ENCODE measurements at regions not wholly inside any gene's neighbourhood (a gene's known extent, or its start where the extent isn't known, plus 50 kb on each side); places are given as distances from the start of the nearest gene placed in this dataset.

DNA sequence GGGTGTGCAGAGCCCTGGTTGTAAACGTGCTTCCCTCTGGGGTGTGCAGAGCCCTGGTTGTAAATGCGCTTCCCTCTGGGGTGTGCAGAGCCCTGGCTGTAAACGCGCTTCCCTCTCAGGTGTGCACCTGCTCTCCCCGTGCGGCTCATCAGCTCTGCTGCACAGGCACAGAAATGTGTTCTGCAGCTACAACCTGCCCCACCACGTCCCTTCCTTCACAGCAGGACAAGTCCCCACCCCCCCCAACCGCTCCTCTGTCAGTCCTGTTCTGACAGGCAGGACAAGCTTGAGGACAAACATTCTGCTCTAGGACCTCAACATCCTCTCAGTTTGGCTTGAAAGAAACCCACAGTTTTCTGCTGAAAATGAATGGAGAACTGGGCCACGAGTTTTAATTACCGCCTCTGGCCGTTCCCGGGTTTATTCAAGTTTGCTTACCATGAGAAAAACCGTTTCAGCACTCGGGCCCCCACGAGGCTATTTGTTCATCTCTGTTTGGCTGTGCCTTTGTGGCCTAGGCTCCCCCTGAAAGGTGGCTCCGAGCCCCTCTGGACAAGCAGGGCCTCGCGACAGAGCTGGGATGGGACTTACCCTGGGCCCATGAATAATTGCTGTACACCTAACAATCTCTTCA lies 81.0 kb upstream of the ASB18 start:
- TF ChIP-seq, protein P1, sequence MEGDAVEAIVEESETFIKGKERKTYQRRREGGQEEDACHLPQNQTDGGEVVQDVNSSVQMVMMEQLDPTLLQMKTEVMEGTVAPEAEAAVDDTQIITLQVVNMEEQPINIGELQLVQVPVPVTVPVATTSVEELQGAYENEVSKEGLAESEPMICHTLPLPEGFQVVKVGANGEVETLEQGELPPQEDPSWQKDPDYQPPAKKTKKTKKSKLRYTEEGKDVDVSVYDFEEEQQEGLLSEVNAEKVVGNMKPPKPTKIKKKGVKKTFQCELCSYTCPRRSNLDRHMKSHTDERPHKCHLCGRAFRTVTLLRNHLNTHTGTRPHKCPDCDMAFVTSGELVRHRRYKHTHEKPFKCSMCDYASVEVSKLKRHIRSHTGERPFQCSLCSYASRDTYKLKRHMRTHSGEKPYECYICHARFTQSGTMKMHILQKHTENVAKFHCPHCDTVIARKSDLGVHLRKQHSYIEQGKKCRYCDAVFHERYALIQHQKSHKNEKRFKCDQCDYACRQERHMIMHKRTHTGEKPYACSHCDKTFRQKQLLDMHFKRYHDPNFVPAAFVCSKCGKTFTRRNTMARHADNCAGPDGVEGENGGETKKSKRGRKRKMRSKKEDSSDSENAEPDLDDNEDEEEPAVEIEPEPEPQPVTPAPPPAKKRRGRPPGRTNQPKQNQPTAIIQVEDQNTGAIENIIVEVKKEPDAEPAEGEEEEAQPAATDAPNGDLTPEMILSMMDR (IDR thresholded peaks at IDR 0.05; ENCODE audit: low read length): no peak
- no peak for TF ChIP-seq EZH2 (IDR thresholded peaks at IDR 0.05; ENCODE audit: borderline replicate concordance, low read length)

Measured in OCI-LY1 (cell line).